NCI-H524 treated with DMSO at 0.1 percent for 48 hours (cell line): ENCODE measurements at regions not wholly inside any gene's neighbourhood (a gene's known extent, or its start where the extent isn't known, plus 50 kb on each side); places are given as distances from the start of the nearest gene placed in this dataset.

Source experiments
- DNase-seq: peaks from one replicate; lab custom pipeline; 2025; lab: John Stamatoyannopoulos, UW

GRCh38 chr10:129089341-129089740 is 377.7 kb upstream of the MGMT start:
- no peak for DNase-seq

- DNase-seq, result no peak
These were observed 376.9 kb upstream of the MGMT start for GRCh38 chr10:129090165-129090564.

- DNase-seq, result no peak
These were observed 376.2 kb upstream of the MGMT start for GRCh38 chr10:129090618-129091366.

- DNase-seq, result no peak
These were observed 373.4 kb upstream of the MGMT start for GRCh38 chr10:129093641-129094040.

- no peak for DNase-seq
These were observed 372.8 kb upstream of the MGMT start for GRCh38 chr10:129094233-129094632.

GRCh38 chr10:129094861-129095260 is 372.2 kb upstream of the MGMT start:
- DNase-seq, result no peak

GRCh38 chr10:129095680-129096064 is 371.4 kb upstream of the MGMT start:
- DNase-seq, result no peak

GRCh38 chr10:129096065-129096984 is 370.7 kb upstream of the MGMT start:
- no peak for DNase-seq

GRCh38 chr10:129097776-129098330 is 369.2 kb upstream of the MGMT start:
- DNase-seq, result no peak

GRCh38 chr10:129098517-129098916 is 368.5 kb upstream of the MGMT start:
- DNase-seq, result no peak

GRCh38 chr10:129099486-129099885 is 367.6 kb upstream of the MGMT start:
- no peak for DNase-seq

GRCh38 chr10:129099992-129100391 is 367.0 kb upstream of the MGMT start:
- no peak for DNase-seq

GRCh38 chr10:129101232-129101980 is 365.6 kb upstream of the MGMT start:
- no peak for DNase-seq

- DNase-seq, result no peak
These were observed 363.9 kb upstream of the MGMT start for GRCh38 chr10:129102906-129103693.

GRCh38 chr10:129104266-129105045 is 362.6 kb upstream of the MGMT start:
- DNase-seq, result no peak

GRCh38 chr10:129105266-129105665 is 361.8 kb upstream of the MGMT start:
- DNase-seq, result no peak

- DNase-seq, result no peak
These were observed 360.7 kb upstream of the MGMT start for GRCh38 chr10:129106314-129106713.

GRCh38 chr10:129107525-129107924 is 359.5 kb upstream of the MGMT start:
- DNase-seq, result no peak

- DNase-seq, result no peak
These were observed 358.7 kb upstream of the MGMT start for GRCh38 chr10:129108378-129108777.

- DNase-seq, result no peak
These were observed 358.0 kb upstream of the MGMT start for GRCh38 chr10:129108994-129109393.

- DNase-seq, result no peak
These were observed 356.3 kb upstream of the MGMT start for GRCh38 chr10:129110780-129111179.
